NCI-H1048 (cell line): ENCODE measurements at regions not wholly inside any gene's neighbourhood (a gene's known extent, or its start where the extent isn't known, plus 50 kb on each side); places are given as distances from the start of the nearest gene placed in this dataset.
"Not testable (repeated sequence)": the region's sequence is repeated elsewhere in the genome, so short reads cannot be mapped to it uniquely, and the experiment has no call there.

ENCODE experiments used
- DNase-seq: peaks from one replicate; lab custom pipeline; 2025; lab: John Stamatoyannopoulos, UW

- DNase-seq = no peak
These were observed 308.6 kb upstream of the PROX1 start for GRCh38 chr1:213679153-213679552.

- DNase-seq = no peak
These were observed 307.0 kb upstream of the PROX1 start for GRCh38 chr1:213680677-213681325.

GRCh38 chr1:213681788-213682340, 305.9 kb upstream of the PROX1 start:
- no peak for DNase-seq

GRCh38 chr1:213683529-213683928, 304.2 kb upstream of the PROX1 start:
- DNase-seq = no peak

- DNase-seq = no peak
These were observed 303.3 kb upstream of the PROX1 start for GRCh38 chr1:213684454-213684853.

- no peak for DNase-seq
These were observed 301.7 kb upstream of the PROX1 start for GRCh38 chr1:213685992-213686582.

- DNase-seq = no peak
These were observed 300.8 kb upstream of the PROX1 start for GRCh38 chr1:213686983-213687382.

- no peak for DNase-seq
These were observed 299.9 kb upstream of the PROX1 start for GRCh38 chr1:213687832-213688231.

- DNase-seq = no peak
These were observed 299.1 kb upstream of the PROX1 start for GRCh38 chr1:213688655-213689054.

GRCh38 chr1:213689260-213689659, 298.5 kb upstream of the PROX1 start:
- no peak for DNase-seq

- DNase-seq = no peak
These were observed 297.3 kb upstream of the PROX1 start for GRCh38 chr1:213690341-213690917.

- DNase-seq = no peak
These were observed 295.5 kb upstream of the PROX1 start for GRCh38 chr1:213692321-213692720.

GRCh38 chr1:213693864-213694263, 293.9 kb upstream of the PROX1 start:
- no peak for DNase-seq

- no peak for DNase-seq
These were observed 290.5 kb upstream of the PROX1 start for GRCh38 chr1:213697192-213697802.

GRCh38 chr1:213698092-213698702, 289.6 kb upstream of the PROX1 start:
- no peak for DNase-seq

GRCh38 chr1:213702703-213703102, 285.1 kb upstream of the PROX1 start:
- DNase-seq = no peak

- DNase-seq = no peak
These were observed 282.8 kb upstream of the PROX1 start for GRCh38 chr1:213704941-213705340.

GRCh38 chr1:213711833-213712490, 275.8 kb upstream of the PROX1 start:
- not testable (repeated sequence) for DNase-seq

GRCh38 chr1:213714645-213715044, 273.1 kb upstream of the PROX1 start:
- DNase-seq = no peak

- no peak for DNase-seq
These were observed 272.6 kb upstream of the PROX1 start for GRCh38 chr1:213715182-213715581.

- no peak for DNase-seq
These were observed 268.3 kb upstream of the PROX1 start for GRCh38 chr1:213719462-213719861.

GRCh38 chr1:213720032-213720431, 267.7 kb upstream of the PROX1 start:
- no peak for DNase-seq
